ENCODE measurements at regions not wholly inside any gene's neighbourhood (a gene's known extent, or its start where the extent isn't known, plus 50 kb on each side); places are given as distances from the start of the nearest gene placed in this dataset.
A peak's percentile ranks its signal among the peaks of the same experiment; 100 is the strongest.

GRCh38 chr3:144084929-144085328 lies 113.3 kb downstream of the DIPK2A start:
- no peak for DNase-seq

GRCh38 chr3:144085964-144086363 lies 114.3 kb downstream of the DIPK2A start:
- peak; percentile 44 for DNase-seq

- DNase-seq, result no peak
Observed at GRCh38 chr3:144096016-144096415, 124.4 kb downstream of the DIPK2A start.

GRCh38 chr3:144097163-144097562 lies 125.5 kb downstream of the DIPK2A start:
- DNase-seq, result peak; percentile 63

- DNase-seq, result no peak
Observed at GRCh38 chr3:144098691-144099090, 127.1 kb downstream of the DIPK2A start.

- DNase-seq, result no peak
Observed at GRCh38 chr3:144102421-144102820, 130.8 kb downstream of the DIPK2A start.

GRCh38 chr3:144104186-144104585 lies 132.6 kb downstream of the DIPK2A start:
- DNase-seq, result peak; percentile 90

- DNase-seq, result no peak
Observed at GRCh38 chr3:144104679-144105078, 133.1 kb downstream of the DIPK2A start.

- DNase-seq, result no peak
Observed at GRCh38 chr3:144105542-144105941, 133.9 kb downstream of the DIPK2A start.

- no peak for DNase-seq
Observed at GRCh38 chr3:144106970-144107369, 135.3 kb downstream of the DIPK2A start.

- DNase-seq, result peak; percentile 75
Observed at GRCh38 chr3:144107923-144108322, 136.3 kb downstream of the DIPK2A start.

- DNase-seq, result no peak
Observed at GRCh38 chr3:144109944-144110343, 138.3 kb downstream of the DIPK2A start.

GRCh38 chr3:144112036-144112435 lies 140.4 kb downstream of the DIPK2A start:
- no peak for DNase-seq

- no peak for DNase-seq
Observed at GRCh38 chr3:144112437-144112836, 140.8 kb downstream of the DIPK2A start.

- DNase-seq, result no peak
Observed at GRCh38 chr3:144114767-144115166, 143.1 kb downstream of the DIPK2A start.

- DNase-seq, result peak; percentile 39
Observed at GRCh38 chr3:144119633-144120032, 148.0 kb downstream of the DIPK2A start.

- no peak for DNase-seq
Observed at GRCh38 chr3:144121661-144122060, 150.0 kb downstream of the DIPK2A start.

GRCh38 chr3:144127014-144127413 lies 155.4 kb downstream of the DIPK2A start:
- no peak for DNase-seq

GRCh38 chr3:144127700-144128099 lies 156.1 kb downstream of the DIPK2A start:
- DNase-seq, result no peak

GRCh38 chr3:144128108-144128892 lies 156.7 kb downstream of the DIPK2A start:
- DNase-seq, result no peak

- DNase-seq, result no peak
Observed at GRCh38 chr3:144129536-144130214, 158.1 kb downstream of the DIPK2A start.

GRCh38 chr3:144141074-144141473 lies 169.5 kb downstream of the DIPK2A start:
- no peak for DNase-seq

GRCh38 chr3:144141496-144141895 lies 169.9 kb downstream of the DIPK2A start:
- DNase-seq, result no peak

- no peak for DNase-seq
Observed at GRCh38 chr3:144142151-144142840, 170.7 kb downstream of the DIPK2A start.
